Breast epithelium (tissue), 3 donors: ENCODE measurements at regions not wholly inside any gene's neighbourhood (a gene's known extent, or its start where the extent isn't known, plus 50 kb on each side); places are given as distances from the start of the nearest gene placed in this dataset.

Source experiments
- CTCF ChIP-seq, 3 donors: fragments of 450-650 bp; IDR thresholded peaks; one replicate each; pipeline ENCODE4 v1.5.1; 2016 to 2017; ENCODE audit warnings: antibody characterized with exemption in 3 of 3, mild to moderate bottlenecking in 3 of 3, moderate library complexity in 3 of 3
- POLR2A ChIP-seq: fragments of 450-650 bp; IDR thresholded peaks from one replicate; pipeline ENCODE4 v1.6.1; 2016; ENCODE audit warnings: antibody characterized with exemption, mild to moderate bottlenecking, moderate library complexity

GRCh38 chr5:67299231-67299735, 102.7 kb upstream of the CD180 start:
- TF ChIP-seq CTCF (IDR thresholded peaks at IDR 0.05) (no peak), POLR2A (no peak)
